ENCODE measurements at regions not wholly inside any gene's neighbourhood (a gene's known extent, or its start where the extent isn't known, plus 50 kb on each side); places are given as distances from the start of the nearest gene placed in this dataset.

GRCh38 chr12:71329956-71330355, 109.6 kb upstream of the LGR5 start:
- no TSS peak for BruUV-seq (replicated peaks)
- TF ChIP-seq EZH2 (IDR thresholded peaks at IDR 0.05; ENCODE audit: low read length, unreplicated experiment): no peak
- no peak for TF ChIP-seq EZH2phosphoT487 (IDR thresholded peaks at IDR 0.05; ENCODE audit: borderline replicate concordance, low read length)
- no peak for TF ChIP-seq CTCF (conservative IDR thresholded peaks at IDR 0.05; ENCODE audit: low read depth, low read length)
- Histone ChIP-seq H3K4me1 (ENCODE audit: insufficient read depth, low read length) (peaks cover 5% of the 10 kb centered on the region), H3K9me2 (replicated peaks; ENCODE audit: low read length) (no peaks in the 10 kb centered on the region), H3K4me3 (ENCODE audit: low read length) (no peak overlapping the region), H3K9ac (ENCODE audit: low read length) (no peak overlapping the region), H3K79me2 (ENCODE audit: low read length) (no peaks in the 10 kb centered on the region), H3K9me3 (ENCODE audit: low read length) (no peaks in the 10 kb centered on the region), H3F3A (ENCODE audit: low read length, unreplicated experiment) (no peaks in the 10 kb centered on the region), H4K20me1 (ENCODE audit: low read length) (no peaks in the 10 kb centered on the region), H3K27ac (ENCODE audit: low read length) (no peak overlapping the region), H3K27me3 (ENCODE audit: low read length) (no peaks in the 10 kb centered on the region), H2AFZ (ENCODE audit: low read length) (no peak overlapping the region), H3K4me2 (ENCODE audit: low read length) (no peak overlapping the region), H3K36me3 (ENCODE audit: low read depth, low read length) (no peaks in the 10 kb centered on the region)
- ChIA-PET CTCF (no interaction called here), POLR2A (ENCODE audit: unreplicated experiment) (no interaction called here)
- intact Hi-C loops (cut with micrococcal nuclease): no loop called here
- DNase-seq (no peak), ATAC-seq (no peak)

- Histone ChIP-seq H3K27ac (ENCODE audit: low read length) (no peak overlapping the region), H3K27me3 (ENCODE audit: low read length) (no peaks in the 10 kb centered on the region), H3K4me3 (ENCODE audit: low read length) (no peak overlapping the region), H3K36me3 (ENCODE audit: low read depth, low read length) (no peaks in the 10 kb centered on the region), H3K4me2 (ENCODE audit: low read length) (no peak overlapping the region), H3K9ac (ENCODE audit: low read length) (no peak overlapping the region), H3K79me2 (ENCODE audit: low read length) (no peaks in the 10 kb centered on the region), H4K20me1 (ENCODE audit: low read length) (no peaks in the 10 kb centered on the region), H3F3A (ENCODE audit: low read length, unreplicated experiment) (no peaks in the 10 kb centered on the region), H3K9me3 (ENCODE audit: low read length) (peaks cover 19% of the 10 kb centered on the region), H3K9me2 (replicated peaks; ENCODE audit: low read length) (no peaks in the 10 kb centered on the region), H3K4me1 (ENCODE audit: insufficient read depth, low read length) (no peaks in the 10 kb centered on the region), H2AFZ (ENCODE audit: low read length) (no peak overlapping the region)
- no peak for DNase-seq
- intact Hi-C loops (cut with micrococcal nuclease): no loop called here
- ChIA-PET CTCF (no interaction called here), POLR2A (ENCODE audit: unreplicated experiment) (no interaction called here)
- TF ChIP-seq EZH2phosphoT487 (IDR thresholded peaks at IDR 0.05; ENCODE audit: borderline replicate concordance, low read length) (no peak), EZH2 (IDR thresholded peaks at IDR 0.05; ENCODE audit: low read length, unreplicated experiment) (no peak), CTCF (conservative IDR thresholded peaks at IDR 0.05; ENCODE audit: low read depth, low read length) (no peak)
- no peak for ATAC-seq
- no TSS peak for BruUV-seq (replicated peaks)
Observed at GRCh38 chr12:71321531-71321930, 118.1 kb upstream of the LGR5 start.

GRCh38 chr12:71321130-71321529, 118.5 kb upstream of the LGR5 start:
- BruUV-seq (replicated peaks): no TSS peak
- ATAC-seq: no peak
- Histone ChIP-seq H3K4me2 (ENCODE audit: low read length) (no peak overlapping the region), H3K9ac (ENCODE audit: low read length) (no peak overlapping the region), H3K4me3 (ENCODE audit: low read length) (no peak overlapping the region), H3K9me2 (replicated peaks; ENCODE audit: low read length) (no peaks in the 10 kb centered on the region), H3K27ac (ENCODE audit: low read length) (no peak overlapping the region), H3K9me3 (ENCODE audit: low read length) (peaks cover 19% of the 10 kb centered on the region), H4K20me1 (ENCODE audit: low read length) (no peaks in the 10 kb centered on the region), H3K79me2 (ENCODE audit: low read length) (no peaks in the 10 kb centered on the region), H3K27me3 (ENCODE audit: low read length) (no peaks in the 10 kb centered on the region), H3K4me1 (ENCODE audit: insufficient read depth, low read length) (no peaks in the 10 kb centered on the region), H3F3A (ENCODE audit: low read length, unreplicated experiment) (no peaks in the 10 kb centered on the region), H3K36me3 (ENCODE audit: low read depth, low read length) (no peaks in the 10 kb centered on the region), H2AFZ (ENCODE audit: low read length) (no peak overlapping the region)
- no peak for DNase-seq
- intact Hi-C loops (cut with micrococcal nuclease): no loop called here
- POLR2A ChIA-PET (ENCODE audit: unreplicated experiment): no interaction called here
- CTCF ChIA-PET: no interaction called here
- no peak for TF ChIP-seq CTCF (conservative IDR thresholded peaks at IDR 0.05; ENCODE audit: low read depth, low read length)
- TF ChIP-seq EZH2 (IDR thresholded peaks at IDR 0.05; ENCODE audit: low read length, unreplicated experiment): no peak
- TF ChIP-seq EZH2phosphoT487 (IDR thresholded peaks at IDR 0.05; ENCODE audit: borderline replicate concordance, low read length): no peak

Data from PC-3 (cell line).